PFSK-1 (cell line): ENCODE measurements at regions not wholly inside any gene's neighbourhood (a gene's known extent, or its start where the extent isn't known, plus 50 kb on each side); places are given as distances from the start of the nearest gene placed in this dataset.

ENCODE experiments used
- POLR2AphosphoS5 ChIP-seq: IDR thresholded peaks from 2 replicates; pipeline ENCODE4 v1.6.1; 2012; ENCODE audit warnings: low read depth, mild to moderate bottlenecking, control low read depth, low read length, moderate library complexity
- SIN3A ChIP-seq: IDR thresholded peaks from 2 replicates; pipeline ENCODE4 v1.6.1; 2012; ENCODE audit warnings: mild to moderate bottlenecking, low read length, moderate library complexity, borderline replicate concordance; ENCODE audit not compliant: insufficient read depth
- TAF1 ChIP-seq: IDR thresholded peaks from 2 replicates; pipeline ENCODE4 v1.6.1; 2012; ENCODE audit warnings: low read length, control low read depth, borderline replicate concordance; ENCODE audit not compliant: insufficient read depth
- TF ChIP-seq, protein P1 (sequence below), 2 experiments: IDR thresholded peaks; 2 replicates each; pipeline versions ENCODE4 v1.6.1 to v1.8.0; 2011 to 2012; ENCODE audit warnings: low read depth in 2 of 2, low read length in 2 of 2, control low read depth in 1 of 2, inconsistent platforms in 1 of 2, mild to moderate bottlenecking in 1 of 2, moderate library complexity in 1 of 2; ENCODE audit not compliant: insufficient read depth in 1 of 2

DNA sequence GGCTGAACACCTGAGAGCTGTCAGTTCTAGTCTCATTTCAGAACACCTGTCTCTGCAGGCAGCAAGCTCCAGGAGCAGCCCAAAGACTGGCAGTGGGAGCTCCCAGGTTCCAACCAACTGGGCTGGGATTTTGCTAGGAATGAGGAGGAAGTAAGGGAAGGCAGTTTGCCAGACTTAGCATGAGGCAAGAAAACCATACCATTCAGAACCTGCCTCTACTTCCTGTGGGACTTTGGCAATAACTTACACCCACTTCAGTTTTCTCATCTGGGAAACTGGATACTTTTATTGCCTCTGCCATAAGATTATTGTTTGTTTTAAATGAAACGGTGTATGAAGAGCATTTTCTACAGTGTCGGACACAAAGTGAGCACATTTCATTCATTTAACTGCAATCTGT lies 363.7 kb upstream of the ISX start:
- no peak for TF ChIP-seq POLR2AphosphoS5
- TF ChIP-seq, protein P1, sequence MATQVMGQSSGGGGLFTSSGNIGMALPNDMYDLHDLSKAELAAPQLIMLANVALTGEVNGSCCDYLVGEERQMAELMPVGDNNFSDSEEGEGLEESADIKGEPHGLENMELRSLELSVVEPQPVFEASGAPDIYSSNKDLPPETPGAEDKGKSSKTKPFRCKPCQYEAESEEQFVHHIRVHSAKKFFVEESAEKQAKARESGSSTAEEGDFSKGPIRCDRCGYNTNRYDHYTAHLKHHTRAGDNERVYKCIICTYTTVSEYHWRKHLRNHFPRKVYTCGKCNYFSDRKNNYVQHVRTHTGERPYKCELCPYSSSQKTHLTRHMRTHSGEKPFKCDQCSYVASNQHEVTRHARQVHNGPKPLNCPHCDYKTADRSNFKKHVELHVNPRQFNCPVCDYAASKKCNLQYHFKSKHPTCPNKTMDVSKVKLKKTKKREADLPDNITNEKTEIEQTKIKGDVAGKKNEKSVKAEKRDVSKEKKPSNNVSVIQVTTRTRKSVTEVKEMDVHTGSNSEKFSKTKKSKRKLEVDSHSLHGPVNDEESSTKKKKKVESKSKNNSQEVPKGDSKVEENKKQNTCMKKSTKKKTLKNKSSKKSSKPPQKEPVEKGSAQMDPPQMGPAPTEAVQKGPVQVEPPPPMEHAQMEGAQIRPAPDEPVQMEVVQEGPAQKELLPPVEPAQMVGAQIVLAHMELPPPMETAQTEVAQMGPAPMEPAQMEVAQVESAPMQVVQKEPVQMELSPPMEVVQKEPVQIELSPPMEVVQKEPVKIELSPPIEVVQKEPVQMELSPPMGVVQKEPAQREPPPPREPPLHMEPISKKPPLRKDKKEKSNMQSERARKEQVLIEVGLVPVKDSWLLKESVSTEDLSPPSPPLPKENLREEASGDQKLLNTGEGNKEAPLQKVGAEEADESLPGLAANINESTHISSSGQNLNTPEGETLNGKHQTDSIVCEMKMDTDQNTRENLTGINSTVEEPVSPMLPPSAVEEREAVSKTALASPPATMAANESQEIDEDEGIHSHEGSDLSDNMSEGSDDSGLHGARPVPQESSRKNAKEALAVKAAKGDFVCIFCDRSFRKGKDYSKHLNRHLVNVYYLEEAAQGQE (IDR thresholded peaks at IDR 0.05; ENCODE audit: insufficient read depth in 1 of 2, low read depth in 2 of 2, low read length in 2 of 2): no peak
- TF ChIP-seq SIN3A: no peak
- no peak for TF ChIP-seq TAF1
